ENCODE measurements at regions not wholly inside any gene's neighbourhood (a gene's known extent, or its start where the extent isn't known, plus 50 kb on each side); places are given as distances from the start of the nearest gene placed in this dataset.
"Not testable (repeated sequence)": the region's sequence is repeated elsewhere in the genome, so short reads cannot be mapped to it uniquely, and the experiment has no call there.

GRCh38 chr12:92384571-92384970 is 238.9 kb upstream of the BTG1 start:
- Mint-ChIP-seq H3K9me3 (ENCODE audit: low read depth, unreplicated experiment) (no peaks in the 10 kb centered on the region), H3K27ac (ENCODE audit: unreplicated experiment) (no peak overlapping the region), H3K27me3 (ENCODE audit: unreplicated experiment) (no peaks in the 10 kb centered on the region), H3K4me1 (ENCODE audit: low read depth, unreplicated experiment) (no peaks in the 10 kb centered on the region), H3K4me3 (ENCODE audit: low read depth, unreplicated experiment) (no peak overlapping the region), H3K36me3 (ENCODE audit: insufficient read depth, unreplicated experiment) (no peaks in the 10 kb centered on the region)
- no peak for DNase-seq
- BruUV-seq (replicated peaks) = no TSS peak
- TF ChIP-seq CTCF (IDR thresholded peaks at IDR 0.05; ENCODE audit: unreplicated experiment) = no peak
- CTCF ChIA-PET = no interaction called here
- intact Hi-C loops (cut with micrococcal nuclease; ENCODE audit: unreplicated experiment) = no loop called here

GRCh38 chr12:92382383-92382878 is 236.8 kb upstream of the BTG1 start:
- Mint-ChIP-seq H3K4me1 (ENCODE audit: low read depth, unreplicated experiment) (no peaks in the 10 kb centered on the region), H3K27me3 (ENCODE audit: unreplicated experiment) (no peaks in the 10 kb centered on the region), H3K36me3 (ENCODE audit: insufficient read depth, unreplicated experiment) (no peaks in the 10 kb centered on the region), H3K4me3 (ENCODE audit: low read depth, unreplicated experiment) (no peak overlapping the region), H3K9me3 (ENCODE audit: low read depth, unreplicated experiment) (no peaks in the 10 kb centered on the region), H3K27ac (ENCODE audit: unreplicated experiment) (no peak overlapping the region)
- CTCF ChIA-PET = no interaction called here
- intact Hi-C loops (cut with micrococcal nuclease; ENCODE audit: unreplicated experiment) = no loop called here
- DNase-seq = no peak
- no TSS peak for BruUV-seq (replicated peaks)
- TF ChIP-seq CTCF (IDR thresholded peaks at IDR 0.05; ENCODE audit: unreplicated experiment) = no peak

GRCh38 chr12:92381856-92382255 is 236.2 kb upstream of the BTG1 start:
- no peaks in the 10 kb centered on the region for H3K27me3 Mint-ChIP-seq (ENCODE audit: unreplicated experiment)
- CTCF ChIA-PET = no interaction called here
- no peaks in the 10 kb centered on the region for H3K4me1 Mint-ChIP-seq (ENCODE audit: low read depth, unreplicated experiment)
- H3K27ac Mint-ChIP-seq (ENCODE audit: unreplicated experiment) = no peak overlapping the region
- TF ChIP-seq CTCF (IDR thresholded peaks at IDR 0.05; ENCODE audit: unreplicated experiment) = no peak
- H3K36me3 Mint-ChIP-seq (ENCODE audit: insufficient read depth, unreplicated experiment) = no peaks in the 10 kb centered on the region
- no peak overlapping the region for H3K4me3 Mint-ChIP-seq (ENCODE audit: low read depth, unreplicated experiment)
- DNase-seq = no peak
- intact Hi-C loops (cut with micrococcal nuclease; ENCODE audit: unreplicated experiment) = no loop called here
- H3K9me3 Mint-ChIP-seq (ENCODE audit: low read depth, unreplicated experiment) = no peaks in the 10 kb centered on the region
- no TSS peak for BruUV-seq (replicated peaks)

GRCh38 chr12:92378682-92379479 is 233.2 kb upstream of the BTG1 start:
- Mint-ChIP-seq H3K27me3 (ENCODE audit: unreplicated experiment) (no peaks in the 10 kb centered on the region), H3K4me3 (ENCODE audit: low read depth, unreplicated experiment) (no peak overlapping the region), H3K27ac (ENCODE audit: unreplicated experiment) (no peak overlapping the region), H3K36me3 (ENCODE audit: insufficient read depth, unreplicated experiment) (no peaks in the 10 kb centered on the region), H3K4me1 (ENCODE audit: low read depth, unreplicated experiment) (no peaks in the 10 kb centered on the region), H3K9me3 (ENCODE audit: low read depth, unreplicated experiment) (peaks cover 2% of the 10 kb centered on the region)
- DNase-seq = no peak
- CTCF ChIA-PET = interaction anchor here (0.7 kb wide), 1 partner anchor 9 kb away, joined by 3 read pairs; no protein-coding TSS in a partner anchor
- no peak for TF ChIP-seq CTCF (IDR thresholded peaks at IDR 0.05; ENCODE audit: unreplicated experiment)
- no TSS peak for BruUV-seq (replicated peaks)
- intact Hi-C loops (cut with micrococcal nuclease; ENCODE audit: unreplicated experiment) = no loop called here

GRCh38 chr12:92375504-92375903 is 229.9 kb upstream of the BTG1 start:
- H3K27ac Mint-ChIP-seq (ENCODE audit: unreplicated experiment); intact Hi-C loops (cut with micrococcal nuclease; ENCODE audit: unreplicated experiment); BruUV-seq (replicated peaks); H3K36me3 Mint-ChIP-seq (ENCODE audit: insufficient read depth, unreplicated experiment); DNase-seq; H3K4me3 Mint-ChIP-seq (ENCODE audit: low read depth, unreplicated experiment); CTCF ChIA-PET; H3K9me3 Mint-ChIP-seq (ENCODE audit: low read depth, unreplicated experiment); H3K27me3 Mint-ChIP-seq (ENCODE audit: unreplicated experiment); H3K4me1 Mint-ChIP-seq (ENCODE audit: low read depth, unreplicated experiment): not testable (repeated sequence)

Measured in Calu3 (cell line).